Neural crest cell (in vitro differentiated cells): ENCODE measurements at regions not wholly inside any gene's neighbourhood (a gene's known extent, or its start where the extent isn't known, plus 50 kb on each side); places are given as distances from the start of the nearest gene placed in this dataset.

Experiments used
- DNase-seq: peaks from one replicate; pipeline ENCODE4 v3.0.0; 2021; ENCODE audit warnings: low read depth, mixed read lengths, low spot score
- H3K27ac Mint-ChIP-seq: one replicate; pipeline ENCODE4 v1.8.0; 2021; ENCODE audit warnings: mild to moderate bottlenecking, mixed read lengths; ENCODE audit not compliant: unreplicated experiment
- H3K27me3 Mint-ChIP-seq: 2 replicates; pipeline ENCODE4 v1.8.0; 2021; ENCODE audit warnings: low read depth, mild to moderate bottlenecking, mixed read lengths
- H3K36me3 Mint-ChIP-seq: 2 replicates; pipeline ENCODE4 v1.8.0; 2021; ENCODE audit warnings: low read depth, mild to moderate bottlenecking, mixed read lengths
- H3K4me1 Mint-ChIP-seq: 2 replicates; pipeline ENCODE4 v1.8.0; 2021; ENCODE audit warnings: mixed read lengths
- H3K4me3 Mint-ChIP-seq: one replicate; pipeline ENCODE4 v1.8.0; 2021; ENCODE audit warnings: mild to moderate bottlenecking, mixed read lengths
- H3K9me3 Mint-ChIP-seq: 2 replicates; pipeline ENCODE4 v1.8.0; 2021; ENCODE audit warnings: mixed read lengths
- TF ChIP-seq, protein P1 (sequence below): fragments of 200-600 bp; sonication (generic); conservative IDR thresholded peaks from 2 replicates; pipeline ENCODE4 v1.5.0; 2021; ENCODE audit warnings: antibody characterized with exemption, mild to moderate bottlenecking

DNA sequence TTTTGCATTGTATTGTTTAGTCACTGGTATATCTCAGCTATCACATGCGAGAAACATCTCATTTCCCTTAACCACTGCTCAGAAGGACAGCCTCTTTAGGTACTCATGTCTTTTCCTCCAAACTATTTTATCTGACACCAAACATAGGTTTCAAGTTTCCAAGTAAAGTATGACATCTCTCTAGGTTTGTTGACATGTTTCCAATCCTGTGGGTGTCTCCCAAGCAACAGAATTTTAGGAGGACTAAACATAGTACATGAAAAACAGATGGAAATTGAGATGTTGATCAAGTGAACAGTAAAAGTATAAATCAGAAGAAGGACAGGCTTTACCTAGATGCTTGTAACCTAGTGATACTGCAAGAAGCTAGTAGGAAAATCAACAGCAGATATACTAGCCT, 371.4 kb downstream of the DTHD1 start:
- Mint-ChIP-seq H3K27ac (no peak overlapping the region), H3K36me3 (no peaks in the 10 kb centered on the region), H3K4me3 (no peak overlapping the region), H3K4me1 (no peaks in the 10 kb centered on the region), H3K27me3 (no peaks in the 10 kb centered on the region), H3K9me3 (no peaks in the 10 kb centered on the region)
- TF ChIP-seq, protein P1, sequence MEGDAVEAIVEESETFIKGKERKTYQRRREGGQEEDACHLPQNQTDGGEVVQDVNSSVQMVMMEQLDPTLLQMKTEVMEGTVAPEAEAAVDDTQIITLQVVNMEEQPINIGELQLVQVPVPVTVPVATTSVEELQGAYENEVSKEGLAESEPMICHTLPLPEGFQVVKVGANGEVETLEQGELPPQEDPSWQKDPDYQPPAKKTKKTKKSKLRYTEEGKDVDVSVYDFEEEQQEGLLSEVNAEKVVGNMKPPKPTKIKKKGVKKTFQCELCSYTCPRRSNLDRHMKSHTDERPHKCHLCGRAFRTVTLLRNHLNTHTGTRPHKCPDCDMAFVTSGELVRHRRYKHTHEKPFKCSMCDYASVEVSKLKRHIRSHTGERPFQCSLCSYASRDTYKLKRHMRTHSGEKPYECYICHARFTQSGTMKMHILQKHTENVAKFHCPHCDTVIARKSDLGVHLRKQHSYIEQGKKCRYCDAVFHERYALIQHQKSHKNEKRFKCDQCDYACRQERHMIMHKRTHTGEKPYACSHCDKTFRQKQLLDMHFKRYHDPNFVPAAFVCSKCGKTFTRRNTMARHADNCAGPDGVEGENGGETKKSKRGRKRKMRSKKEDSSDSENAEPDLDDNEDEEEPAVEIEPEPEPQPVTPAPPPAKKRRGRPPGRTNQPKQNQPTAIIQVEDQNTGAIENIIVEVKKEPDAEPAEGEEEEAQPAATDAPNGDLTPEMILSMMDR = no peak
- DNase-seq = no peak

DNA sequence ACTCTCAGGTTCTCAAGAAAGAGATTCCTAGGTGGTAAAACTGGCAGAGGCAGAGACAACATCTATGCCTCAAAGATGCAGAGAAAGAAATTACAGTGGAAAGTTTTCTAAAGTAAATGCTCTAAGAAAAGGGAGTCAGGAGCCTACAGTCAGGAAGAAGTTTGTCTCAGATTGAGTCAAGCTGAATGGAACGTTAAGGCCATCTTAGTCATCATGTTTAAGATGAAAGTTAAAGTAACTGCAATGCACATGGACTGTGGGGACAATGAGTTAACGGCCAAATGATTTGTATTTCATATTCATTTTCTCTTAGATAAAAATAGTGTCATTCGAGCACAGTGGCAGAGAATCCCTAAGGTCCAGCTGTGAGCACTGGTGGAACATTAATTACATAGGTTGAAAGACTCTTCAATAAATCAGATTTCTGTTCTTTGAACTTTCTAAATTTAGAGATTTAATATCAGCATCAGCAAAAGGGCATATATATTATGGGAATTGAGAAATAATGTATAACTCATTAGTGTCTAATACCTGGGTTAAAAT, 384.6 kb downstream of the DTHD1 start:
- Mint-ChIP-seq H3K36me3 (no peaks in the 10 kb centered on the region), H3K27ac (no peak overlapping the region), H3K4me1 (no peaks in the 10 kb centered on the region), H3K4me3 (no peak overlapping the region), H3K27me3 (peaks cover 7% of the 10 kb centered on the region), H3K9me3 (no peaks in the 10 kb centered on the region)
- DNase-seq = no peak
- TF ChIP-seq, protein P1 = no peak

DNA sequence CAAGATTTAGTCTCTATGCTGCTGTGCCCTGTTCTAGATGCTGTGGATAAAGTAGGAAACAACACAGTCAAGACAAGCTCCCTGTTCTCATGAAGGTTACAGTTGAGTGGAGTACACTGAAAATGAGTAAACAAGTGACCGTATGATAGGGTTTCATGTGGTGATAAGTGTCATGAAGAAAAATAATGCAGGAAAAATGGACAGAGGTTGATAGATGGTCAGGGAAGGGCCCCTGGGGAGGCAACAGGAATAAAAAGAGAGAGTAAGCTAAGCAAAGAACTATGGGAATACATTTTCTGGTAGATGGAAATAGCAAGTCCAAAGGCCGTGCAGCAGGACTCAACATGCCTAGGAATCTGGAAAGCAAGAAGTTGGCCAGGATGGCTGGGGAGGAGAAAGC, 394.0 kb downstream of the DTHD1 start:
- TF ChIP-seq, protein P1 = no peak
- no peak overlapping the region for H3K4me3 Mint-ChIP-seq

DNA sequence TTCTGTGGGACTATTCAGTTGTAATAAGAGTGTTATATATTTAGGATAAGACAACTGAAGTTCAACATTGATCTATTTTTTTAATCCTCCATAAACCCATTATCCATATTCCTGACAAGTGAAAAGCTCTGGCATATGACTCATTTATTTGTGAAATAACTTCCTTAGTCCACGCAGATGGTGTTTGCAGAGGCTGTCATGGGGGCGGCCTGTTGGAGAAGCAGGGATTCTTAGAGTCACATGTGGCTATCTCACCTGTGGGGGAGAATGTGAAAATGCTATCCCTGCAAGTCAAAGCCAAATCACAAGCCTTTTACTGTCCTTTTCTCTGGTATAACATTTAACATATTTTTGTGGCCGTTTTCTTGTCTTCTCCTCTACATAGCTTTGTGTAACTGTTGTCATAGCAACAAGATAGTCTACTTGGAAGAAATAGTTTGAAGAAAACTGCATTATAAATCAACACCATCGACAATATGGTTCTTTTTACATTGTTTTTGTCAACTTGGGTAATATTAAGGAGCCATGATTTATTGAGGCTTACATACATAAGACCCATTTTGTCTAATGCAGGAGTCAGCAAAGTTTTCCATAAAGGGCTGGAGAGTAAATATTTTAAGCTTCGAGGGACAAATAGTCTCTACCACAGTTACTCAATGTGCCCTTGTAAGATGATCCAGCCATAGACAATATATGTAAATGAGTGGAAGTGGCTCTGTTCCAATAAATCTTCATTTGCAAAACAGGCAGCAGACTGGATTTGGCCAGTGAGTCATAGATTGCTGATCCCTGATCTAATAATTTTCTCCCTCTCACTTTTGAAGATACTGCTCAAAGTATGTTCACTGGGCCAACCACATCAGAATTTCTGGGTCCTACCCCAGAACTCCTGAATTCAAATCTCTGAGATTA, 395.0 kb downstream of the DTHD1 start:
- no peak overlapping the region for H3K4me3 Mint-ChIP-seq
- no peak overlapping the region for H3K27ac Mint-ChIP-seq
- H3K4me1 Mint-ChIP-seq = no peaks in the 10 kb centered on the region

More for the DNA sequence above, 394.0 kb downstream of the DTHD1 start:
- Mint-ChIP-seq H3K27ac (no peak overlapping the region), H3K36me3 (no peaks in the 10 kb centered on the region), H3K4me1 (no peaks in the 10 kb centered on the region), H3K9me3 (no peaks in the 10 kb centered on the region), H3K27me3 (no peaks in the 10 kb centered on the region)
- no peak for DNase-seq

DNA sequence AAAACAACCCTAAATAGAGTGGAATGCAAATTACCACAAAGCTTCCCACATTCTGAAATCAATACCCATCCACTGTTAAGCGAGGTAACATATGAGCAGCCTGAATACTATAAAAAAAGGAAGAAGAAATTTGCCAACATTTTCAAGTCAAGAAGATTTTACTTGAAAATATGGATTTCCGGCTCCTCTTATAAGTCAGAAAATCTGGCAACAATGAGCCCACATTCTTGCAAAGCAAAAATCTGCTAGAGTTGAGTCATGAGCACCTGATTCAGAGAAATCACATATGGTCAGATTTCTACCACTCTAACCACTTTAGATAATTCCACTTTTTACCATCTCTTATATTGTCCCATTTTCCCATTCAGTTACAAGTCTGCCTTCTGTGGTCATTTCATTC, 395.7 kb downstream of the DTHD1 start:
- no peaks in the 10 kb centered on the region for H3K36me3 Mint-ChIP-seq
- H3K27ac Mint-ChIP-seq = no peak overlapping the region
- H3K4me1 Mint-ChIP-seq = no peaks in the 10 kb centered on the region
- H3K4me3 Mint-ChIP-seq = no peak overlapping the region
- no peak for DNase-seq
- H3K27me3 Mint-ChIP-seq = no peaks in the 10 kb centered on the region
- H3K9me3 Mint-ChIP-seq = no peaks in the 10 kb centered on the region
- TF ChIP-seq, protein P1 = no peak

More for the DNA sequence above, 395.0 kb downstream of the DTHD1 start:
- TF ChIP-seq, protein P1 = no peak
- DNase-seq = no peak
- Mint-ChIP-seq H3K36me3 (no peaks in the 10 kb centered on the region), H3K27me3 (no peaks in the 10 kb centered on the region), H3K9me3 (no peaks in the 10 kb centered on the region)
